Glomerular endothelial cell (primary cell): ENCODE measurements at regions not wholly inside any gene's neighbourhood (a gene's known extent, or its start where the extent isn't known, plus 50 kb on each side); places are given as distances from the start of the nearest gene placed in this dataset.

ENCODE experiments used
- DNase-seq: peaks from one replicate; pipeline ENCODE4 v3.0.0-alpha.2; 2011; ENCODE audit warnings: low read depth, low spot score; ENCODE audit errors: extremely low read depth

DNA sequence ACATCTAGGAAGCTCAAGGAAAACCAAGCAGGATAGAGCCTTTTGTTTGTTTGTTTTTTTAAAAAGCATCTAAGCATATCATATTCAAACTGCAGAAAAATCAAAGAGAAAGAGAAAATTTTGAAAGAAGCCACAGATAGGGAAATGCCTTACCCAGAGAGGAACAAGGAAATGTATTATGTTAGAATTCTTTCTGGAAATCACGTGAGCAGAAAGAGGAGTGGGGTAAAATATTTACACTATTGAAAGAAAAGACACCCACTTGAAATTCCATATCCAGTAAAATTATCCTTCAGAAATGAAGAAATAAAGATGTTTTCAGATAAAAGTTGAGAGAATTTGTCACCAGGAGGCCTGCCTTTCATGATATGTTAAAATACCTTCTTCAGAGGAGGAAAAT, 775.7 kb upstream of the IGFBP3 start:
- DNase-seq: no peak

DNA sequence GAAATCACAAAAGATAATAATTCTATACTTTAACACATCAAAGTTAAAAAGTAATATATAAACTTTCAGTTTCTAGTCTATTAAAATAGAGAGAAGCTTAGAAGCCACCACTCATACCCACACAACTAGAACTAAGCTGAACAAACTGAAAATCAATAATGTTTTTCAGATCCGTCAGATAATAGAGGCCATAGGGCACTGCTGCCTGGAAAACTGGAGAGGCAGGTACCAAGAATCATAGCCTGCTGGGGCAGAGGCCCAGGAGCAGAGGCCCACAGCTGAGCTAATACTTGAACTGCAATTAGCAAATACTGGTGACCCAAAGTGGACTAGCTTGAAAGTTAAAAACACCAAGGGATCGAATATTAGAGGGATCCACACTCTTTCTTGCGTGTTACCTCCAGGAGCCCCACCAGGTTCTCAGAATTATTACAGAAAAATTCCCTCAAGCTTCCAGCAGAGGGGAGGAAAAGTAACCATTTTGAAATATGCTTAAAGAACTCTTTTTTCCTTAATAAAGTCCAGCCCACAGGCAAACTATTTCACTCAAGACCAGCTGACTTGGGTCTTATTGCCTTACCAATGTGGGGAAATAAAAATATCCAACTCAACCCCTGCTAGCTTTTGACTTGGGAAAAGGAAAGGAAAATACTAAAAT, 774.1 kb upstream of the IGFBP3 start:
- no peak for DNase-seq

DNA sequence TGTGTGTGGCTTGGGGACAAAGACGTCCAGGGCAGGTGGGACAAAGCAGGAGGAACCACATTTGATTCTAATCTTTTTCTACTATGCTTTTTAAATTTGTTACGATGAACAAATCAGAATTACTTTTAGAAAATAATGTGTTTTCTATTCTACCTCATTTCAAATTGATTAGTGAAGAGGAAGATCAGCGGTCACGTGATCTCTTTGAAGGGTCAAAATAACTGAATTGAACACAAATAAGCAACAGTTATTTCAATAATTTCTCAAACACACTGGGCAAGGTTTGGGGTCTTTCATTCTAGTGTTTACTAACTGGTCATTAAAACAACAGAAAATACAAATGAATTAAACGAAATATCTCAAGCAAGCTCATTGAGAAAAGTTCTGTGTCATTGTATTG, 773.0 kb upstream of the IGFBP3 start:
- DNase-seq: no peak

GRCh38 chr7:46687203-46687602, 766.1 kb upstream of the IGFBP3 start:
- no peak for DNase-seq

GRCh38 chr7:46685051-46685450, 764.0 kb upstream of the IGFBP3 start:
- DNase-seq: no peak

DNA sequence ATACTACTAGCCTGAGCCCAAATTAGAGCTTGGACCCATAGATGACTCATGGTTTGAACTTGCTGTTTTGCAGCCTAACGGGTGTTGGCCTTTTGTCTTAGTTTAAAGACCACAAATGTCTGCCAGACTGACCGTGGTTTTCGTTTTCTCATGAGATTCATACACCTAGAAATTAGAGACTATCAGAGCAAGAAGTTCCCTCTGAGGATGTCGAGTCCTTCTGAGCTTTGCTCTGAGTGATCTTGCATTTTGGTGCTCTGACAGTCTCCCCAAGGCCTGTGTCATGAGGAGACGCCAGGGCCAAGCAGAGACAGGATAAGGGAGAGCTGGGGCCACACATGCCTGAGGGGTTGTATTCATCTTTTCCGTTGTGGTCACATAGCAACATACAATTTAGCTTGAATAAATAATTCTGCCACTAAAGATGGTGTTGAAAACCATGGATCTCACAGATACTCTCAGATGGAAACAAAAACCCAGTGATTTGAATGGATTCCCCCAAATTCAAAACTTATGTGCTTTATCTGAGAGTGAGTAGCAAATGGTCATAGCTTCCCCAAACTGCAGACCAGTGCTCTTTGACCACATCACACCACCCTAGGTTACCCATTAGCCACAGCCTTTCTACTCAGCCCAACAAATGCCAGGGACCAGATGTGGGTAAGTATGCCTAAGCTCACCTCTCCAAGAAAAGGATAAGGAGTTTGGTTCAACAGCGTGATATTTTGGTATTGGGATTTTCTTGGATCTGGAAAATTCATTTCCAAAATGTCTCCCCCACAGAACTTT, 762.0 kb upstream of the IGFBP3 start:
- DNase-seq: peak; percentile 4

DNA sequence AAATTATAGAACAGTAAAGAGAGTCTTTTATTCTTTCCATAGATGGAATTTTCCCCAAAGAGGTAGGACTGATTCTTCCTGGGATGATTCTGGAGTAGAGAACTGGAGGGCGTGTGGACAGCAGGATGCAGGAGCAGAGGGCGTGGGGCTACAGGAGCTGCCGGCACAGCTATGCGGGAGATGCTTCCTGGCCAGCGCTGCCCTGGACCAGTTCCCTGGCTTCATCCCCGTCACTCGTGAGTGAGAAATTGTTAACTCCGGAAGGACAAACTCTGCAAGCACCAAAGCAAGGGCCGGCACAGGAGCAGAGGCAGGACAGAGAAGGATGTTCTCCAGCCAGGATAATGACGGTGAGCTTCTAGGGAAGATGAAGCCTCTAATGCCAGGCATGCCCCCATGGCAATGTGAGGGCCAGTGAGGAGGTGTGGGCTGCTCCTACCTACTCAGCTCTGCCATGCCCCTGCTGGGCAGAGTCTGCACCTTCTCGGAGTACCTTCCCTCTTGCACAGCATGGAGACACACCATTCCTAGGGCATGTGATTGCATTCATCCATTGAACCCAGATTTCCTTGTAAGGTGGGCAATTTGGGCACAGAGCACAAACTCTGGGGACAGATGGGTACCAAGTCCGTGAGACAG, 760.9 kb upstream of the IGFBP3 start:
- DNase-seq: no peak

DNA sequence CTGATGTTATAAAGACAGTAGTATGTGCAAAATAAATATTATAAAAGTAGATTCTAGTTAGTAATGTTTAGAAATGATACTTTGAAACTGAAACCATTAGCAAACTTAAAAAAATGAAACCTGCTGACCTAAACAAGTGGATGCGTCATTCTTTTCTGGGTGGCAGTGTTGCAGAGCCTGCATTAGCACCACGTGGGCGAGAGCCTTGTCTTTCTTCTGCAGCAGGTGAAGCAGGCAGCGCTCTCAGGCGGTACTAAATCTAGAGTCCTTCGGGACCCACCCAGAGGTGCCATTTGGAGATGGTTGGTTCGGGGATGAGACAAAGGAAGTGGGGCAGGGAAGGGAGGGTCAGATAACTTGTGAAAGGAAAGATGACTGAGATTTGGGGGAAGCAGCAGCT, 759.1 kb upstream of the IGFBP3 start:
- DNase-seq: no peak

DNA sequence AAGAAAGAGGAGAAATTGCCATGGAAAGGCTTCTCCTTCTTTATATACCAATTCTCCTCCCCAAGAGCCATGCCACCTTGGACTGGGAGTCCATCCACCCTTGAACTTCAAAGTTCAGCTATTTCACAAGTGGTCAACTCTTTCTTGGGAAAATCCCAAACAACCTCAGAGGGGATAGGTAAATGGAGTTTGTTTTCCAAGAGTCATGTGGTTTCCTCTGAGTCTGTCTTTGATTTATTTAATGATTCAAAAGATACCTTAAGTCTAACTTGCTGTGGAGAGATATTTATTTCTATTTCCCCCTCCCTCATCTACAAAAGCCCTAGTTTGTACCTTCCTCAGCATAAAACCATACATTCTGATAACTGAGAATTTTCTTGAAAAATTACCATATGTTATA, 758.6 kb upstream of the IGFBP3 start:
- DNase-seq: no peak

- DNase-seq: no peak
Observed at GRCh38 chr7:46678421-46678820, 757.3 kb upstream of the IGFBP3 start.

- no peak for DNase-seq
Observed at GRCh38 chr7:46675456-46675855, 754.4 kb upstream of the IGFBP3 start.

DNA sequence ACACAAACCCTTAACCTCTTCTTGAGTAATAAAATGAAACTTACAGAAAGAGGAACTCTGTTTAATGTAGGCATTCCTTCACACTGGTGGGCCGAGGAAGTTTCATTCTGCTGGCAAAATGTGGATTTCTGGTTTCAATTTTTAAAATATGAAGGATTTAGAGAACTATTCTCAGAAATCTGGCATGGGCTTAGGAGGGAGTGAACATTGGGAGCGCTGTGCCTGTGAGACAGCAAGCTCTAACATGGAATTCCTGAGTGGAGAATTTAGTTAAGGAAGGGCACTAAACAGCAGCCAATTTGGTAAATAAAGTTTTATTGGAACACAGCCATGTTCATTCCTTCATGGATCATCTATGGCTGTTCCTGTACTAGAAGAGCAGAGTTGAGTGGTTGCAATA, 751.8 kb upstream of the IGFBP3 start:
- DNase-seq: no peak

- DNase-seq: no peak
Observed at GRCh38 chr7:46671108-46671769, 750.2 kb upstream of the IGFBP3 start.

DNA sequence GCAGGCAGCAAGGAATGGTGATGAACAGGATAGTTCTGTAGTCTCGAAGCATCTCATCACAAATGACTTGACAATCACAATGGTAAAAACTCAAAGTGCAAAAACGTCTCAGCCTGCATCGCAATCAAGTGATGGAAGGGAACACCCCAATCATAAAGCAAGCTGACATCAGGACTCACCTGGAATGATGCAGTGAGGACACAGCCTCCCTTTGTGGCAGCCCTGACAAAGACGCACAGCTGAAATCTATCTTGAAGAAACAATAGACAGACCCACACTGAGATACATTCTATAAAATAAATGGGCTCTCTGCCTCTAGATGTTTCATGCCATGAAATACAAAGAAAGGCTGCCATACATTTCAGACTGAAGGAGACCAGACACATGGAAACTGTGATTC, 748.0 kb upstream of the IGFBP3 start:
- no peak for DNase-seq

DNA sequence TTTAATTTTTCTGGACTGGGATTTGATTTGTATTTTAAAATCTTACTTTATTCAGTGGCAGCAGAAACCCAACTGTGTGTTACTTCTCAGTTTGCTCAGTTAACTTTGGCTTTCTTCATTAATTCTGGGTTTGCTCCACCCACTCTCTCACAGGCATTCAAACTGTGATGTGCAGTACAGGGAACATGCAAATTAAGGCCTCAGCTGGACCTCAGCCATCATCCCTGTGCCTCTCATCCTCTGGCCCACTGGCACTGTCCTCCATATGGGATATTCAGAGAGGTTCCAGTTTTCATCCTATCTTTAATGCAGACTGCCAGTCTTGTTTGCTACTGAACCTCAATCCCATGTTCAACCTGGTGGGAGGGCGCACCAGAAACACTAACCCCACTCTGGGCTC, 743.4 kb upstream of the IGFBP3 start:
- no peak for DNase-seq

- DNase-seq: no peak
Observed at GRCh38 chr7:46663025-46663424, 742.0 kb upstream of the IGFBP3 start.

GRCh38 chr7:46661431-46661830, 740.4 kb upstream of the IGFBP3 start:
- DNase-seq: no peak

- DNase-seq: no peak
Observed at GRCh38 chr7:46660402-46660980, 739.4 kb upstream of the IGFBP3 start.

- no peak for DNase-seq
Observed at GRCh38 chr7:46658281-46658680, 737.2 kb upstream of the IGFBP3 start.

- DNase-seq: no peak
Observed at GRCh38 chr7:46654546-46655443, 733.7 kb upstream of the IGFBP3 start.
